ENCODE measurements at regions not wholly inside any gene's neighbourhood (a gene's known extent, or its start where the extent isn't known, plus 50 kb on each side); places are given as distances from the start of the nearest gene placed in this dataset.
"Not testable (repeated sequence)": the region's sequence is repeated elsewhere in the genome, so short reads cannot be mapped to it uniquely, and the experiment has no call there.

- no peak for DNase-seq (ENCODE audit: low spot score)
Measured at GRCh38 chr7:145795132-145795531, 321.5 kb upstream of the CNTNAP2 start.

- DNase-seq (ENCODE audit: low spot score), result no peak
Measured at GRCh38 chr7:145784809-145785780, 331.5 kb upstream of the CNTNAP2 start.

GRCh38 chr7:145781388-145781787 lies 335.2 kb upstream of the CNTNAP2 start:
- DNase-seq (ENCODE audit: low spot score), result not testable (repeated sequence)

- DNase-seq (ENCODE audit: low spot score), result no peak
Measured at GRCh38 chr7:145779140-145779539, 337.5 kb upstream of the CNTNAP2 start.

- no peak for DNase-seq (ENCODE audit: low spot score)
Measured at GRCh38 chr7:145774777-145775176, 341.8 kb upstream of the CNTNAP2 start.

GRCh38 chr7:145753004-145753403 lies 363.6 kb upstream of the CNTNAP2 start:
- DNase-seq (ENCODE audit: low spot score), result no peak

GRCh38 chr7:145737617-145738016 lies 379.0 kb upstream of the CNTNAP2 start:
- DNase-seq (ENCODE audit: low spot score), result no peak

GRCh38 chr7:145735061-145735460 lies 381.5 kb upstream of the CNTNAP2 start:
- DNase-seq (ENCODE audit: low spot score), result no peak

- no peak for DNase-seq (ENCODE audit: low spot score)
Measured at GRCh38 chr7:145732521-145732920, 384.1 kb upstream of the CNTNAP2 start.

GRCh38 chr7:145729691-145730090 lies 386.9 kb upstream of the CNTNAP2 start:
- no peak for DNase-seq (ENCODE audit: low spot score)

- no peak for DNase-seq (ENCODE audit: low spot score)
Measured at GRCh38 chr7:145718129-145718528, 398.5 kb upstream of the CNTNAP2 start.

- no peak for DNase-seq (ENCODE audit: low spot score)
Measured at GRCh38 chr7:145700488-145700887, 416.1 kb upstream of the CNTNAP2 start.

- DNase-seq (ENCODE audit: low spot score), result no peak
Measured at GRCh38 chr7:145698526-145699262, 417.9 kb upstream of the CNTNAP2 start.

- not testable (repeated sequence) for DNase-seq (ENCODE audit: low spot score)
Measured at GRCh38 chr7:145697412-145698107, 419.0 kb upstream of the CNTNAP2 start.

- no peak for DNase-seq (ENCODE audit: low spot score)
Measured at GRCh38 chr7:145696071-145696470, 420.5 kb upstream of the CNTNAP2 start.

- no peak for DNase-seq (ENCODE audit: low spot score)
Measured at GRCh38 chr7:145692237-145692950, 424.2 kb upstream of the CNTNAP2 start.

GRCh38 chr7:145691377-145691914 lies 425.2 kb upstream of the CNTNAP2 start:
- no peak for DNase-seq (ENCODE audit: low spot score)

GRCh38 chr7:145681646-145682045 lies 435.0 kb upstream of the CNTNAP2 start:
- DNase-seq (ENCODE audit: low spot score), result no peak

- no peak for DNase-seq (ENCODE audit: low spot score)
Measured at GRCh38 chr7:145681159-145681558, 435.4 kb upstream of the CNTNAP2 start.

GRCh38 chr7:145665499-145666258 lies 450.9 kb upstream of the CNTNAP2 start:
- DNase-seq (ENCODE audit: low spot score), result no peak

- DNase-seq (ENCODE audit: low spot score), result no peak
Measured at GRCh38 chr7:145655666-145656065, 460.9 kb upstream of the CNTNAP2 start.
